ENCODE measurements at regions not wholly inside any gene's neighbourhood (a gene's known extent, or its start where the extent isn't known, plus 50 kb on each side); places are given as distances from the start of the nearest gene placed in this dataset.

GRCh38 chr1:73626326-73626725 lies 571.6 kb downstream of the LRRIQ3 start:
- Histone ChIP-seq H3K36me3 (replicated peaks in 1 of 2; ENCODE audit: control insufficient read depth in 1 of 2, insufficient read depth in 2 of 2, low read length in 2 of 2) (no peaks in the 10 kb centered on the region), H3K4me1 (ENCODE audit: control insufficient read depth in 1 of 2, insufficient read depth in 2 of 2, low read length in 2 of 2) (no peaks in the 10 kb centered on the region), H3K9me3 (replicated peaks in 1 of 2; ENCODE audit: control insufficient read depth in 1 of 2, insufficient read depth in 1 of 2, low read length in 2 of 2) (peaks cover 0 to 16% of the 10 kb centered on the region in 2 donors), H4K20me1 (ENCODE audit: insufficient read depth, low read length) (no peaks in the 10 kb centered on the region), H3K79me2 (ENCODE audit: insufficient read depth, low read length) (no peaks in the 10 kb centered on the region), H3K4me3 (replicated peaks in 1 of 3; ENCODE audit: low read depth in 2 of 3, low read length in 3 of 3) (no peak overlapping the region), H3K9ac (ENCODE audit: insufficient read depth, low read length, poor library complexity, severe bottlenecking) (no peak overlapping the region), H2AFZ (ENCODE audit: insufficient read depth, low read depth, low read length, poor library complexity, severe bottlenecking) (no peak overlapping the region), H3K27ac (ENCODE audit: low read depth in 1 of 2, low read length in 2 of 2) (no peak overlapping the region), H3K4me2 (replicated peaks; ENCODE audit: extremely low read depth, low read length, poor library complexity, severe bottlenecking) (no peak overlapping the region), H3K27me3 (ENCODE audit: control insufficient read depth in 2 of 2, insufficient read depth in 2 of 2, low read length in 2 of 2) (no peaks in the 10 kb centered on the region)
- no CpG with 5 or more reads among the region's 1 CpG for WGBS (ENCODE audit: insufficient coverage)
- TF ChIP-seq CTCF (IDR thresholded peaks at IDR 0.05): no peak
- H3K27me3 Mint-ChIP-seq (ENCODE audit: low read depth in 3 of 3): no peaks in the 10 kb centered on the region
- peaks cover 4 to 16% (median 10%) of the 10 kb centered on the region in 7 donors for H3K9me3 Mint-ChIP-seq
- intact Hi-C loops (cut with micrococcal nuclease): no loop called here
- no peaks in the 10 kb centered on the region for H3K4me1 Mint-ChIP-seq
- H3K27ac Mint-ChIP-seq: no peak overlapping the region
- DNase-seq: no peak
- no peaks in the 10 kb centered on the region for H3K36me3 Mint-ChIP-seq
- no peak overlapping the region for H3K4me3 Mint-ChIP-seq

- Histone ChIP-seq H3K36me3 (replicated peaks in 1 of 2; ENCODE audit: control insufficient read depth in 1 of 2, insufficient read depth in 2 of 2, low read length in 2 of 2) (no peaks in the 10 kb centered on the region), H3K4me1 (ENCODE audit: control insufficient read depth in 1 of 2, insufficient read depth in 2 of 2, low read length in 2 of 2) (no peaks in the 10 kb centered on the region)
- no peak for TF ChIP-seq CTCF (IDR thresholded peaks at IDR 0.05)
Observed at GRCh38 chr1:73623946-73624345, 574.0 kb downstream of the LRRIQ3 start.

More at GRCh38 chr1:73623946-73624345, 574.0 kb downstream of the LRRIQ3 start:
- H2AFZ ChIP-seq (ENCODE audit: insufficient read depth, low read depth, low read length, poor library complexity, severe bottlenecking): no peak overlapping the region
- Mint-ChIP-seq H3K9me3 (peaks cover 4 to 14% (median 8%) of the 10 kb centered on the region in 7 donors), H3K27ac (no peak overlapping the region), H3K4me3 (no peak overlapping the region), H3K4me1 (no peaks in the 10 kb centered on the region), H3K27me3 (ENCODE audit: low read depth in 3 of 3) (no peaks in the 10 kb centered on the region), H3K36me3 (no peaks in the 10 kb centered on the region)
- H3K4me2 ChIP-seq (replicated peaks; ENCODE audit: extremely low read depth, low read length, poor library complexity, severe bottlenecking): no peak overlapping the region
- WGBS (ENCODE audit: insufficient coverage): no CpG with 5 or more reads among the region's 1 CpG
- no peak overlapping the region for H3K9ac ChIP-seq (ENCODE audit: insufficient read depth, low read length, poor library complexity, severe bottlenecking)
- no peaks in the 10 kb centered on the region for H3K27me3 ChIP-seq (ENCODE audit: control insufficient read depth in 2 of 2, insufficient read depth in 2 of 2, low read length in 2 of 2)
- no peaks in the 10 kb centered on the region for H3K79me2 ChIP-seq (ENCODE audit: insufficient read depth, low read length)
- no peak overlapping the region for H3K4me3 ChIP-seq (replicated peaks in 1 of 3; ENCODE audit: low read depth in 2 of 3, low read length in 3 of 3)
- H4K20me1 ChIP-seq (ENCODE audit: insufficient read depth, low read length): no peaks in the 10 kb centered on the region
- no peak overlapping the region for H3K27ac ChIP-seq (ENCODE audit: low read depth in 1 of 2, low read length in 2 of 2)
- intact Hi-C loops (cut with micrococcal nuclease): no loop called here
- DNase-seq: no peak
- peaks cover 0 to 13% of the 10 kb centered on the region in 2 donors for H3K9me3 ChIP-seq (replicated peaks in 1 of 2; ENCODE audit: control insufficient read depth in 1 of 2, insufficient read depth in 1 of 2, low read length in 2 of 2)
